ENCODE measurements at regions not wholly inside any gene's neighbourhood (a gene's known extent, or its start where the extent isn't known, plus 50 kb on each side); places are given as distances from the start of the nearest gene placed in this dataset.
A peak's percentile ranks its signal among the peaks of the same experiment; 100 is the strongest.

- DNase-seq = no peak
These were observed 56.1 kb downstream of the RMI2 start for GRCh38 chr16:11401161-11402050.

- DNase-seq = no peak
These were observed 56.9 kb downstream of the RMI2 start for GRCh38 chr16:11402051-11402744.

- no peak for DNase-seq
These were observed 57.7 kb downstream of the RMI2 start for GRCh38 chr16:11402745-11403533.

GRCh38 chr16:11403534-11403795 lies 58.2 kb downstream of the RMI2 start:
- DNase-seq = no peak

- DNase-seq = no peak
These were observed 58.7 kb downstream of the RMI2 start for GRCh38 chr16:11403920-11404319.

- DNase-seq = no peak
These were observed 59.3 kb downstream of the RMI2 start for GRCh38 chr16:11404603-11405002.

GRCh38 chr16:11405331-11406176 lies 60.3 kb downstream of the RMI2 start:
- DNase-seq = peak; percentile 10

- DNase-seq = no peak
These were observed 60.9 kb downstream of the RMI2 start for GRCh38 chr16:11406177-11406560.

- peak; percentile 40 for DNase-seq
These were observed 62.1 kb downstream of the RMI2 start for GRCh38 chr16:11407047-11407982.

GRCh38 chr16:11408216-11408615 lies 63.0 kb downstream of the RMI2 start:
- DNase-seq = no peak

- DNase-seq = no peak
These were observed 64.1 kb downstream of the RMI2 start for GRCh38 chr16:11409398-11409797.

GRCh38 chr16:11410376-11411058 lies 65.3 kb downstream of the RMI2 start:
- DNase-seq = no peak

GRCh38 chr16:11411059-11411550 lies 65.8 kb downstream of the RMI2 start:
- DNase-seq = no peak

- no peak for DNase-seq
These were observed 67.1 kb downstream of the RMI2 start for GRCh38 chr16:11412175-11412904.

- no peak for DNase-seq
These were observed 68.0 kb downstream of the RMI2 start for GRCh38 chr16:11412965-11413887.

- DNase-seq = no peak
These were observed 68.8 kb downstream of the RMI2 start for GRCh38 chr16:11413907-11414595.

- no peak for DNase-seq
These were observed 69.8 kb downstream of the RMI2 start for GRCh38 chr16:11414815-11415775.

Measured in activated effector memory CD4-positive, alpha-beta T cell treated with Interleukin-2 at 50 U/mL for 16 hours (primary cell).